Activated CD8-positive, alpha-beta memory T cell treated with anti-CD3 and anti-CD28 coated beads, Interleukin-2, amount 50 U/mL, for 48 hours (primary cell): ENCODE measurements at regions not wholly inside any gene's neighbourhood (a gene's known extent, or its start where the extent isn't known, plus 50 kb on each side); places are given as distances from the start of the nearest gene placed in this dataset.
"Not testable (repeated sequence)": the region's sequence is repeated elsewhere in the genome, so short reads cannot be mapped to it uniquely, and the experiment has no call there.

Source experiments
- DNase-seq: peaks from one replicate; pipeline ENCODE4 v3.0.0-alpha.2; 2020

GRCh38 chr13:39803156-39803555, 147.7 kb downstream of the COG6 start:
- DNase-seq = no peak

GRCh38 chr13:39803851-39804250, 148.4 kb downstream of the COG6 start:
- DNase-seq = no peak

- DNase-seq = no peak
These were observed 149.1 kb downstream of the COG6 start for GRCh38 chr13:39804332-39805210.

- DNase-seq = no peak
These were observed 154.0 kb downstream of the COG6 start for GRCh38 chr13:39809466-39809865.

GRCh38 chr13:39810091-39810877, 154.8 kb downstream of the COG6 start:
- no peak for DNase-seq

- no peak for DNase-seq
These were observed 155.6 kb downstream of the COG6 start for GRCh38 chr13:39811051-39811450.

GRCh38 chr13:39811696-39812095, 156.2 kb downstream of the COG6 start:
- no peak for DNase-seq

GRCh38 chr13:39815345-39816111, 160.1 kb downstream of the COG6 start:
- DNase-seq = no peak

- DNase-seq = no peak
These were observed 161.5 kb downstream of the COG6 start for GRCh38 chr13:39816936-39817335.

- no peak for DNase-seq
These were observed 163.5 kb downstream of the COG6 start for GRCh38 chr13:39818953-39819352.

GRCh38 chr13:39820606-39821005, 165.1 kb downstream of the COG6 start:
- DNase-seq = no peak

GRCh38 chr13:39821977-39822376, 166.5 kb downstream of the COG6 start:
- no peak for DNase-seq

- no peak for DNase-seq
These were observed 167.0 kb downstream of the COG6 start for GRCh38 chr13:39822437-39822836.

GRCh38 chr13:39823063-39823713, 167.7 kb downstream of the COG6 start:
- DNase-seq = no peak

GRCh38 chr13:39825886-39826285, 170.4 kb downstream of the COG6 start:
- DNase-seq = no peak

GRCh38 chr13:39835253-39835652, 179.8 kb downstream of the COG6 start:
- no peak for DNase-seq

GRCh38 chr13:39836038-39836437, 180.6 kb downstream of the COG6 start:
- no peak for DNase-seq

GRCh38 chr13:39837866-39838265, 182.4 kb downstream of the COG6 start:
- not testable (repeated sequence) for DNase-seq

GRCh38 chr13:39840201-39840600, 184.7 kb downstream of the COG6 start:
- DNase-seq = no peak

GRCh38 chr13:39847336-39847735, 191.9 kb downstream of the COG6 start:
- DNase-seq = no peak

GRCh38 chr13:39855236-39855635, 199.8 kb downstream of the COG6 start:
- DNase-seq = no peak

GRCh38 chr13:39856714-39857113, 201.3 kb downstream of the COG6 start:
- DNase-seq = no peak

GRCh38 chr13:39858794-39859193, 203.3 kb downstream of the COG6 start:
- DNase-seq = no peak
